ENCODE measurements at regions not wholly inside any gene's neighbourhood (a gene's known extent, or its start where the extent isn't known, plus 50 kb on each side); places are given as distances from the start of the nearest gene placed in this dataset.

GRCh38 chr1:98017184-98017583 is 96.3 kb upstream of the DPYD start:
- ChIA-PET CTCF (no interaction called here), POLR2A (ENCODE audit: unreplicated experiment) (no interaction called here)
- H3K27ac ChIP-seq (ENCODE audit: low read length), result no peak overlapping the region
- peaks cover 10% of the 10 kb centered on the region for H3K4me1 ChIP-seq (ENCODE audit: insufficient read depth, low read length)
- H3K79me2 ChIP-seq (ENCODE audit: low read length), result no peaks in the 10 kb centered on the region
- no peaks in the 10 kb centered on the region for H3K9me2 ChIP-seq (replicated peaks; ENCODE audit: low read length)
- no peak overlapping the region for H3K9ac ChIP-seq (ENCODE audit: low read length)
- no peaks in the 10 kb centered on the region for H3K36me3 ChIP-seq (ENCODE audit: low read depth, low read length)
- intact Hi-C loops (cut with micrococcal nuclease), result no loop called here
- H3K4me2 ChIP-seq (ENCODE audit: low read length), result no peak overlapping the region
- DNase-seq (no peak), ATAC-seq (no peak)
- TF ChIP-seq CTCF (conservative IDR thresholded peaks at IDR 0.05; ENCODE audit: low read depth, low read length), result no peak
- no peak for TF ChIP-seq EZH2 (IDR thresholded peaks at IDR 0.05; ENCODE audit: low read length, unreplicated experiment)
- no peak for TF ChIP-seq EZH2phosphoT487 (IDR thresholded peaks at IDR 0.05; ENCODE audit: borderline replicate concordance, low read length)
- H3K9me3 ChIP-seq (ENCODE audit: low read length), result no peaks in the 10 kb centered on the region
- no TSS peak for BruUV-seq (replicated peaks)
- no peak overlapping the region for H3K4me3 ChIP-seq (ENCODE audit: low read length)
- no peaks in the 10 kb centered on the region for H4K20me1 ChIP-seq (ENCODE audit: low read length)
- H3K27me3 ChIP-seq (ENCODE audit: low read length), result no peaks in the 10 kb centered on the region
- no peaks in the 10 kb centered on the region for H3F3A ChIP-seq (ENCODE audit: low read length, unreplicated experiment)
- H2AFZ ChIP-seq (ENCODE audit: low read length), result no peak overlapping the region

- ATAC-seq (no peak), DNase-seq (no peak)
- Histone ChIP-seq H3K4me1 (ENCODE audit: insufficient read depth, low read length) (peaks cover 36% of the 10 kb centered on the region), H3K4me2 (ENCODE audit: low read length) (no peak overlapping the region), H3K9ac (ENCODE audit: low read length) (no peak overlapping the region), H3K9me3 (ENCODE audit: low read length) (no peaks in the 10 kb centered on the region), H3K79me2 (ENCODE audit: low read length) (no peaks in the 10 kb centered on the region), H3F3A (ENCODE audit: low read length, unreplicated experiment) (no peaks in the 10 kb centered on the region), H3K4me3 (ENCODE audit: low read length) (no peak overlapping the region), H3K27ac (ENCODE audit: low read length) (no peak overlapping the region), H3K9me2 (replicated peaks; ENCODE audit: low read length) (no peaks in the 10 kb centered on the region), H3K27me3 (ENCODE audit: low read length) (no peaks in the 10 kb centered on the region), H3K36me3 (ENCODE audit: low read depth, low read length) (no peaks in the 10 kb centered on the region), H4K20me1 (ENCODE audit: low read length) (no peaks in the 10 kb centered on the region), H2AFZ (ENCODE audit: low read length) (no peak overlapping the region)
- TF ChIP-seq EZH2phosphoT487 (IDR thresholded peaks at IDR 0.05; ENCODE audit: borderline replicate concordance, low read length), result no peak
- no peak for TF ChIP-seq EZH2 (IDR thresholded peaks at IDR 0.05; ENCODE audit: low read length, unreplicated experiment)
- TF ChIP-seq CTCF (conservative IDR thresholded peaks at IDR 0.05; ENCODE audit: low read depth, low read length), result no peak
- intact Hi-C loops (cut with micrococcal nuclease), result no loop called here
- ChIA-PET CTCF (interaction anchor here (0.5 kb wide), 1 partner anchor 185 kb away, joined by 7 read pairs; no protein-coding TSS in a partner anchor), POLR2A (ENCODE audit: unreplicated experiment) (no interaction called here)
- BruUV-seq (replicated peaks), result no TSS peak
Measured at GRCh38 chr1:98008373-98008772, 87.5 kb upstream of the DPYD start.

DNA sequence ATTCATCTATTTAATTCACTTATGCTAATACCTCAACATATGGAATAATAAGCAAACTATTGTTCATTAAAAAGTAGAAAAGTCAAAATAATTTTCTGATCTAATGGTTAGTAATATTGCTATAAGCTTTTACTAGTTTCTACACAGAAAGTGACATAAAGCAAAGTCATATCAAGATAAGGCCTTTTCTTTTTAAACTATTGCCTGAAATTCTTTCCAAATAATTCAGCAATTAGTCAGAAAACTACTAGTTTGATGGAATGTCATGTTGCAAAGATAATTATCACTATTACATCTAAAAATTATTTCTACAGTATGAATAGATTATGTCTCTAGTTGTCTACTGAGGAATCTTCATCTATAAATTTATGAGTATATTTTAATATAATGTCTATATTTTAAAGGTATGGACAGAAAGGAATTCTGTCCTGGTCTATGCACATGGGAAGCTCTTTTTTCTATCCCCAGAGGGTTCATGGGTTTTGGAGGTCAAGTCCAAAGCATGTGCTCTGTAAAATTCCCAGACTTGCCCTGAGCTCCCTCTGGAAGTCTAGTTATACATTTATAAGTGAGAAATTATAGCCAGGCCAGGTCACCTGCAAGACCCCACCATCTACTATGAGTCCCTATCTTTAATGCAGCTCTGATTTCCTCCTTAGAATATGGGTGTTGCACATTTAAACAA is 84.6 kb upstream of the DPYD start:
- peaks cover 45% of the 10 kb centered on the region for H3K4me1 ChIP-seq (ENCODE audit: insufficient read depth, low read length)
- POLR2A ChIA-PET (ENCODE audit: unreplicated experiment), result no interaction called here
- peak; percentile 84 for DNase-seq

More for the DNA sequence above, 84.6 kb upstream of the DPYD start:
- no peaks in the 10 kb centered on the region for H3K9me3 ChIP-seq (ENCODE audit: low read length)
- ATAC-seq, result peak; percentile 66
- no peak overlapping the region for H3K4me3 ChIP-seq (ENCODE audit: low read length)
- H3K79me2 ChIP-seq (ENCODE audit: low read length), result no peaks in the 10 kb centered on the region
- no peak for TF ChIP-seq CTCF (conservative IDR thresholded peaks at IDR 0.05; ENCODE audit: low read depth, low read length)
- no peak for TF ChIP-seq EZH2phosphoT487 (IDR thresholded peaks at IDR 0.05; ENCODE audit: borderline replicate concordance, low read length)
- TF ChIP-seq EZH2 (IDR thresholded peaks at IDR 0.05; ENCODE audit: low read length, unreplicated experiment), result no peak
- peak overlapping the region; percentile 33 for H3K4me2 ChIP-seq (ENCODE audit: low read length)
- H3K9ac ChIP-seq (ENCODE audit: low read length), result 0 out of 2 replicates have a peak overlapping the region, but pooled peaks have one; percentile 1
- H3K9me2 ChIP-seq (replicated peaks; ENCODE audit: low read length), result no peaks in the 10 kb centered on the region
- H3F3A ChIP-seq (ENCODE audit: low read length, unreplicated experiment), result no peaks in the 10 kb centered on the region
- H4K20me1 ChIP-seq (ENCODE audit: low read length), result no peaks in the 10 kb centered on the region
- H3K36me3 ChIP-seq (ENCODE audit: low read depth, low read length), result no peaks in the 10 kb centered on the region
- 0 out of 2 replicates have a peak overlapping the region, but pooled peaks have one; percentile 15 for H2AFZ ChIP-seq (ENCODE audit: low read length)
- intact Hi-C loops (cut with micrococcal nuclease), result no loop called here
- BruUV-seq (replicated peaks), result no TSS peak
- H3K27ac ChIP-seq (ENCODE audit: low read length), result peak overlapping the region; percentile 51
- no peaks in the 10 kb centered on the region for H3K27me3 ChIP-seq (ENCODE audit: low read length)
- CTCF ChIA-PET, result interaction anchor here (0.8 kb wide), 1 partner anchor 318 kb away, joined by 3 read pairs; no protein-coding TSS in a partner anchor
